ENCODE measurements at regions not wholly inside any gene's neighbourhood (a gene's known extent, or its start where the extent isn't known, plus 50 kb on each side); places are given as distances from the start of the nearest gene placed in this dataset.

DNA sequence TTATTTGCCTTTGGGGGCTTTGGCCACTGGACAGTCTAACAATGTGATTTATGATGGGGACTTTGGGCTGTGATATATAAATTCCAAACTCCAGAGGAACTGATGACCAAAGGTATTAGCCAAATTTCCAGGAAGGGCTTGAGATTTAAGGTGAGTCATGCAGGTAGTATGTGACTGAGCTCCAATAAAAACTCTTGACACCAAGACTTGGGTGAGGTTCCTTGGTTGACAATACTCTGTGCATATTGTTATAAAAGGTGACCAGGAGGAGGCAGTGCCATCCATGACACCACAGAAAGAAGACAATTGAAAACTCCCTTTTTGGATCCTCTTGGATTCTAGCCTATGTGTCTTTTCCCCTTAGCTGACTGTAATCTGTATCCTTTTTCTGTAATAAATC lies 392.7 kb upstream of the LRRC7 start:
- POLR2A ChIA-PET: no interaction called here
- FAIRE-seq (no peak), DNase-seq (ENCODE audit: low read depth in 1 of 2, low spot score in 1 of 2) (no peak), ATAC-seq (no peak)
- no peaks in the 10 kb centered on the region for H3K9me3 ChIP-seq
- H3K4me3 ChIP-seq: no peak overlapping the region
- no peak overlapping the region for H3K4me2 ChIP-seq
- no peak for TF ChIP-seq MYC (IDR thresholded peaks at IDR 0.05; ENCODE audit: borderline replicate concordance, low read length)
- TF ChIP-seq, protein P1, sequence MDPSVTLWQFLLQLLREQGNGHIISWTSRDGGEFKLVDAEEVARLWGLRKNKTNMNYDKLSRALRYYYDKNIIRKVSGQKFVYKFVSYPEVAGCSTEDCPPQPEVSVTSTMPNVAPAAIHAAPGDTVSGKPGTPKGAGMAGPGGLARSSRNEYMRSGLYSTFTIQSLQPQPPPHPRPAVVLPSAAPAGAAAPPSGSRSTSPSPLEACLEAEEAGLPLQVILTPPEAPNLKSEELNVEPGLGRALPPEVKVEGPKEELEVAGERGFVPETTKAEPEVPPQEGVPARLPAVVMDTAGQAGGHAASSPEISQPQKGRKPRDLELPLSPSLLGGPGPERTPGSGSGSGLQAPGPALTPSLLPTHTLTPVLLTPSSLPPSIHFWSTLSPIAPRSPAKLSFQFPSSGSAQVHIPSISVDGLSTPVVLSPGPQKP (IDR thresholded peaks at IDR 0.05; ENCODE audit: low read depth, low read length): no peak
- TF ChIP-seq RARB (CRISPR knock-in tag; IDR thresholded peaks at IDR 0.05): no peak
- TF ChIP-seq, protein P2, sequence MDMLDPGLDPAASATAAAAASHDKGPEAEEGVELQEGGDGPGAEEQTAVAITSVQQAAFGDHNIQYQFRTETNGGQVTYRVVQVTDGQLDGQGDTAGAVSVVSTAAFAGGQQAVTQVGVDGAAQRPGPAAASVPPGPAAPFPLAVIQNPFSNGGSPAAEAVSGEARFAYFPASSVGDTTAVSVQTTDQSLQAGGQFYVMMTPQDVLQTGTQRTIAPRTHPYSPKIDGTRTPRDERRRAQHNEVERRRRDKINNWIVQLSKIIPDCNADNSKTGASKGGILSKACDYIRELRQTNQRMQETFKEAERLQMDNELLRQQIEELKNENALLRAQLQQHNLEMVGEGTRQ (IDR thresholded peaks at IDR 0.05): no peak
- TF ChIP-seq CHD4 (IDR thresholded peaks at IDR 0.05; ENCODE audit: borderline replicate concordance): no peak
- TF ChIP-seq HOXB13 (CRISPR knock-in tag; IDR thresholded peaks at IDR 0.05; ENCODE audit: low read depth): no peak
- TF ChIP-seq TP53 (CRISPR knock-in tag; IDR thresholded peaks at IDR 0.05): no peak
- CTCF ChIA-PET: no interaction called here
- no peak overlapping the region for H3K27ac ChIP-seq
- no peaks in the 10 kb centered on the region for H3K4me1 ChIP-seq

DNA sequence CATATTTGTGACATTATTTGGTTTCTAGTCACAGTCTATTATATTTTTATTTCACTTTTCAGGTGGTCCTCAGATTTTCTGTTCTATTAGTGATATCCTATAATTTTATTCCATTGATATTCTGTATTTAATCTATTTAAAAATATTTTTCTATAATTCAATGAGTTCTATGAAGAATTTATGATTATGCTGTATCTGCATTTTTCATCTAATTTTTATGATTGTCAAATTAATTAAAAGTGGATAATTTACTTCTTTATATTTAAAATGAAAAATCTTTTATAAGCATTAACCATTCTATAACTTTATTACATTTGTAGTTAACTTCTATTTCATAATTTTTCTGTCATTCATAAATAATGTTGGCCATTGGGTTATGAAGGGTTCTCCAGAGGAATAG lies 387.4 kb upstream of the LRRC7 start:
- TF ChIP-seq KDM5A (IDR thresholded peaks at IDR 0.05) (no peak), ZNF302 (CRISPR knock-in tag; IDR thresholded peaks at IDR 0.05) (no peak), EHF (CRISPR knock-in tag; IDR thresholded peaks at IDR 0.05) (no peak), CHD4 (IDR thresholded peaks at IDR 0.05; ENCODE audit: borderline replicate concordance) (no peak), CEBPB (IDR thresholded peaks at IDR 0.05) (no peak), RCOR1 (IDR thresholded peaks at IDR 0.05; ENCODE audit: low read depth, low read length) (no peak), NR3C1 (IDR thresholded peaks at IDR 0.05) (no peak), BHLHE40 (IDR thresholded peaks at IDR 0.05; ENCODE audit: low read depth, low read length) (no peak), NPAS2 (CRISPR knock-in tag; IDR thresholded peaks at IDR 0.05; ENCODE audit: borderline replicate concordance) (no peak), MAZ (IDR thresholded peaks at IDR 0.05; ENCODE audit: borderline replicate concordance, low read depth, low read length) (no peak), FOSB (CRISPR knock-in tag; IDR thresholded peaks at IDR 0.05) (no peak), TFCP2L1 (CRISPR knock-in tag; IDR thresholded peaks at IDR 0.05) (no peak), MAFK (IDR thresholded peaks at IDR 0.05; ENCODE audit: partially characterized antibody) (no peak), MYC (IDR thresholded peaks at IDR 0.05; ENCODE audit: borderline replicate concordance, low read length) (no peak), ZSCAN20 (CRISPR knock-in tag; IDR thresholded peaks at IDR 0.05) (no peak), JUN (IDR thresholded peaks at IDR 0.05) (no peak), HOXB13 (CRISPR knock-in tag; IDR thresholded peaks at IDR 0.05; ENCODE audit: low read depth) (no peak), FOSL2 (IDR thresholded peaks at IDR 0.05) (no peak), FOSL2 (CRISPR knock-in tag; IDR thresholded peaks at IDR 0.05) (no peak)
- TF ChIP-seq, protein P3, sequence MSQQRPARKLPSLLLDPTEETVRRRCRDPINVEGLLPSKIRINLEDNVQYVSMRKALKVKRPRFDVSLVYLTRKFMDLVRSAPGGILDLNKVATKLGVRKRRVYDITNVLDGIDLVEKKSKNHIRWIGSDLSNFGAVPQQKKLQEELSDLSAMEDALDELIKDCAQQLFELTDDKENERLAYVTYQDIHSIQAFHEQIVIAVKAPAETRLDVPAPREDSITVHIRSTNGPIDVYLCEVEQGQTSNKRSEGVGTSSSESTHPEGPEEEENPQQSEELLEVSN (IDR thresholded peaks at IDR 0.05; ENCODE audit: borderline replicate concordance, low read depth): no peak
- TF ChIP-seq, protein P2 (IDR thresholded peaks at IDR 0.05): no peak
- Histone ChIP-seq H3K4me1 (no peaks in the 10 kb centered on the region), H3K27ac (no peak overlapping the region), H3K4me2 (no peak overlapping the region), H3K9me3 (no peaks in the 10 kb centered on the region), H3K4me3 (no peak overlapping the region)
- ATAC-seq: no peak
- DNase-seq (ENCODE audit: low read depth in 1 of 2, low spot score in 1 of 2): no peak
- CTCF ChIA-PET: no interaction called here
- POLR2A ChIA-PET: no interaction called here
- FAIRE-seq: no peak

Measured in A549 (cell line).